ENCODE measurements at regions not wholly inside any gene's neighbourhood (a gene's known extent, or its start where the extent isn't known, plus 50 kb on each side); places are given as distances from the start of the nearest gene placed in this dataset.

DNA sequence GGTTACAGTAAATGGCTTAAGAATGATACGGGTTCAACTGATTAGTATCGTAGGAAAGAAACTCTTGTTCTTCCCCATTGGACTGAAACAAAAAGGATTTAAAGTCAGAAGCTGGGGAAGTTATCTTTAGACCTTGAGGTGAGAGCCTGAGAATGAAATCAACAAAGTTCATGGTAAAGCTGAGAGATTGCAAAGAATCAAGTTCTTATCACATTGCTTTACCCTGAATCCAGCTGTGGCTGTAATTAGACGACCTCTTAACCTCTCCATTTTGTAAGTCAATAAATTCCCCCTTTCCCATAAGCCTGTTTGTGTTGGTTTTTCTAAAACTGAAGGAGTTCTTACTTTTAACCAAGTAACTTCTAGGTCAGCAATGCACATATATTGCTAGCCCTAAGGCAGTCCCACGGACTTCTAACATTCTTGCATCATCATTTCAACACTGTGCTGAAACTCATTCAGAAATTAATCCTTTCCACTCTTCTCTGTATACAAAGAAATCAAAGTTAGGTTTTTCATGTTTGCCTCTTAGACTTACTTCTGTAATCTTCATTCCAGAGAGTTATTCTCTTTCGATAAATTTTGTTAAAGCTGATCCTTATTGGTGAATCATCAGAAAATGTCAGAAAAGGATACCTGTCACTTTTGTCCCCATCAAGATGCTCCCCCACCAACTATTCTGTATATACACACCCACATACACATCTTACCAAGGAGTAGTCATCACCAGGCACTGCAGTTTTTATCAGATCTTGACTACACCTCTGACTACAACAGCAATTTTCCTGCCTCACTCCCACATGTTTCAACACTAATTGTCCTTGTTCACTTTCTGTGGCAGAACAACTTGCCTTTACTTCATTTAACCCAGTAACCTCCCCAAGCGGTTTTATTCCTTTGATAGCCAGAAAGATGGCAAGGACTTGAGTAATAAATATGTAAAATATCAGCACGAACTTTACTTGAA lies 77.9 kb upstream of the STK26 start:
- TF ChIP-seq, protein P1, sequence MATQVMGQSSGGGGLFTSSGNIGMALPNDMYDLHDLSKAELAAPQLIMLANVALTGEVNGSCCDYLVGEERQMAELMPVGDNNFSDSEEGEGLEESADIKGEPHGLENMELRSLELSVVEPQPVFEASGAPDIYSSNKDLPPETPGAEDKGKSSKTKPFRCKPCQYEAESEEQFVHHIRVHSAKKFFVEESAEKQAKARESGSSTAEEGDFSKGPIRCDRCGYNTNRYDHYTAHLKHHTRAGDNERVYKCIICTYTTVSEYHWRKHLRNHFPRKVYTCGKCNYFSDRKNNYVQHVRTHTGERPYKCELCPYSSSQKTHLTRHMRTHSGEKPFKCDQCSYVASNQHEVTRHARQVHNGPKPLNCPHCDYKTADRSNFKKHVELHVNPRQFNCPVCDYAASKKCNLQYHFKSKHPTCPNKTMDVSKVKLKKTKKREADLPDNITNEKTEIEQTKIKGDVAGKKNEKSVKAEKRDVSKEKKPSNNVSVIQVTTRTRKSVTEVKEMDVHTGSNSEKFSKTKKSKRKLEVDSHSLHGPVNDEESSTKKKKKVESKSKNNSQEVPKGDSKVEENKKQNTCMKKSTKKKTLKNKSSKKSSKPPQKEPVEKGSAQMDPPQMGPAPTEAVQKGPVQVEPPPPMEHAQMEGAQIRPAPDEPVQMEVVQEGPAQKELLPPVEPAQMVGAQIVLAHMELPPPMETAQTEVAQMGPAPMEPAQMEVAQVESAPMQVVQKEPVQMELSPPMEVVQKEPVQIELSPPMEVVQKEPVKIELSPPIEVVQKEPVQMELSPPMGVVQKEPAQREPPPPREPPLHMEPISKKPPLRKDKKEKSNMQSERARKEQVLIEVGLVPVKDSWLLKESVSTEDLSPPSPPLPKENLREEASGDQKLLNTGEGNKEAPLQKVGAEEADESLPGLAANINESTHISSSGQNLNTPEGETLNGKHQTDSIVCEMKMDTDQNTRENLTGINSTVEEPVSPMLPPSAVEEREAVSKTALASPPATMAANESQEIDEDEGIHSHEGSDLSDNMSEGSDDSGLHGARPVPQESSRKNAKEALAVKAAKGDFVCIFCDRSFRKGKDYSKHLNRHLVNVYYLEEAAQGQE (IDR thresholded peaks at IDR 0.05; ENCODE audit: low read depth): no peak
- TF ChIP-seq SIN3A (IDR thresholded peaks at IDR 0.05; ENCODE audit: low read depth) (no peak), POLR2A (IDR thresholded peaks at IDR 0.05; ENCODE audit: borderline replicate concordance, extremely low read depth, insufficient read depth, insufficient read length) (no peak)
- TF ChIP-seq, protein P2, sequence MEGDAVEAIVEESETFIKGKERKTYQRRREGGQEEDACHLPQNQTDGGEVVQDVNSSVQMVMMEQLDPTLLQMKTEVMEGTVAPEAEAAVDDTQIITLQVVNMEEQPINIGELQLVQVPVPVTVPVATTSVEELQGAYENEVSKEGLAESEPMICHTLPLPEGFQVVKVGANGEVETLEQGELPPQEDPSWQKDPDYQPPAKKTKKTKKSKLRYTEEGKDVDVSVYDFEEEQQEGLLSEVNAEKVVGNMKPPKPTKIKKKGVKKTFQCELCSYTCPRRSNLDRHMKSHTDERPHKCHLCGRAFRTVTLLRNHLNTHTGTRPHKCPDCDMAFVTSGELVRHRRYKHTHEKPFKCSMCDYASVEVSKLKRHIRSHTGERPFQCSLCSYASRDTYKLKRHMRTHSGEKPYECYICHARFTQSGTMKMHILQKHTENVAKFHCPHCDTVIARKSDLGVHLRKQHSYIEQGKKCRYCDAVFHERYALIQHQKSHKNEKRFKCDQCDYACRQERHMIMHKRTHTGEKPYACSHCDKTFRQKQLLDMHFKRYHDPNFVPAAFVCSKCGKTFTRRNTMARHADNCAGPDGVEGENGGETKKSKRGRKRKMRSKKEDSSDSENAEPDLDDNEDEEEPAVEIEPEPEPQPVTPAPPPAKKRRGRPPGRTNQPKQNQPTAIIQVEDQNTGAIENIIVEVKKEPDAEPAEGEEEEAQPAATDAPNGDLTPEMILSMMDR (IDR thresholded peaks at IDR 0.05 in 2 of 3, conservative IDR thresholded peaks at IDR 0.05 in 1 of 3; ENCODE audit: borderline replicate concordance in 1 of 3, insufficient read depth in 1 of 3, low read depth in 2 of 3, low read length in 2 of 3): no peak
